Fibroblast of villous mesenchyme (primary cell): ENCODE measurements at regions not wholly inside any gene's neighbourhood (a gene's known extent, or its start where the extent isn't known, plus 50 kb on each side); places are given as distances from the start of the nearest gene placed in this dataset.

ENCODE experiments used
- DNase-seq: peaks from one replicate; pipeline ENCODE4 v3.0.0-alpha.2; 2010; ENCODE audit warnings: low read depth
- H3K4me3 ChIP-seq: 2 replicates; pipeline ENCODE4 v1.5.1; 2011; ENCODE audit warnings: low read depth, mild to moderate bottlenecking, low read length
- CTCF ChIP-seq: IDR thresholded peaks from 2 replicates; pipeline ENCODE4 v1.5.1; 2012; ENCODE audit warnings: low read depth, mild to moderate bottlenecking, low read length; ENCODE audit not compliant: insufficient read depth

- no peak overlapping the region for H3K4me3 ChIP-seq
- no peak for DNase-seq
- no peak for TF ChIP-seq CTCF
Observed at GRCh38 chr16:10232757-10233156, 50.5 kb upstream of the GRIN2A start.

GRCh38 chr16:10239640-10240039, 57.4 kb upstream of the GRIN2A start:
- no peak for TF ChIP-seq CTCF
- no peak overlapping the region for H3K4me3 ChIP-seq
- DNase-seq, result no peak

GRCh38 chr16:10240854-10241613, 58.8 kb upstream of the GRIN2A start:
- no peak for TF ChIP-seq CTCF
- DNase-seq, result no peak
- H3K4me3 ChIP-seq, result no peak overlapping the region

GRCh38 chr16:10242097-10242496, 59.9 kb upstream of the GRIN2A start:
- TF ChIP-seq CTCF, result no peak
- no peak for DNase-seq
- H3K4me3 ChIP-seq, result no peak overlapping the region

- H3K4me3 ChIP-seq, result no peak overlapping the region
- TF ChIP-seq CTCF, result no peak
- DNase-seq, result no peak
Observed at GRCh38 chr16:10242916-10243315, 60.7 kb upstream of the GRIN2A start.

- DNase-seq, result no peak
- H3K4me3 ChIP-seq, result no peak overlapping the region
- TF ChIP-seq CTCF, result no peak
Observed at GRCh38 chr16:10245002-10245401, 62.8 kb upstream of the GRIN2A start.
